PFSK-1 (cell line): ENCODE measurements at regions not wholly inside any gene's neighbourhood (a gene's known extent, or its start where the extent isn't known, plus 50 kb on each side); places are given as distances from the start of the nearest gene placed in this dataset.

Experiments used
- FOXP2 ChIP-seq: optimal IDR thresholded peaks from 2 replicates; pipeline ENCODE3; 2011; ENCODE audit warnings: borderline replicate concordance, control low read depth, inconsistent platforms; ENCODE audit not compliant: insufficient read depth; ENCODE audit errors: extremely low read length, extremely low read depth
- POLR2AphosphoS5 ChIP-seq: IDR thresholded peaks from 2 replicates; pipeline ENCODE4 v1.6.1; 2012; ENCODE audit warnings: low read depth, mild to moderate bottlenecking, control low read depth, low read length, moderate library complexity
- SIN3A ChIP-seq: IDR thresholded peaks from 2 replicates; pipeline ENCODE4 v1.6.1; 2012; ENCODE audit warnings: mild to moderate bottlenecking, low read length, moderate library complexity, borderline replicate concordance; ENCODE audit not compliant: insufficient read depth
- TAF1 ChIP-seq: IDR thresholded peaks from 2 replicates; pipeline ENCODE4 v1.6.1; 2012; ENCODE audit warnings: low read length, control low read depth, borderline replicate concordance; ENCODE audit not compliant: insufficient read depth
- TF ChIP-seq, protein P1 (sequence below), 2 experiments: IDR thresholded peaks; 2 replicates each; pipeline versions ENCODE4 v1.6.1 to v1.8.0; 2011 to 2012; ENCODE audit warnings: low read depth in 2 of 2, low read length in 2 of 2, control low read depth in 1 of 2, inconsistent platforms in 1 of 2, mild to moderate bottlenecking in 1 of 2, moderate library complexity in 1 of 2; ENCODE audit not compliant: insufficient read depth in 1 of 2

DNA sequence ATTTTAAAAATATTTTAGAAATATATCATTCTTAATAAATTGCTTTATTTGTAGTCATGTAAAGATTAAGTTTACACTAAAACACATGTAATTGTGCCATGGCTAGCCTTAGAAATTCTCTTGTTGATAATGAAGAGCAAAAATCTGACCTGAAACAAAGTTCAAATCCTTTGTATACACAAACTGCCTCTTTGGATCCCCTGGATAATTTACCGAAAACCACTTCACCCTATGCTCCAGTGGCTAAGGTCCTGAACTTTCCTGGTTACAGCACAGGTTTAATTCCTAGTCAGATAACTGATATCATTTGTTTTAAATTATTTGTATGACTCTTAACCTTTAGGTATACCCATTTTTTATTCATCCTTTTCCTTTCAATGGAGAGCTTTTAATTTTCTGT, 1093.2 kb upstream of the ADGRL4 start:
- TF ChIP-seq SIN3A (no peak), FOXP2 (no peak), POLR2AphosphoS5 (no peak), TAF1 (no peak)
- TF ChIP-seq, protein P1, sequence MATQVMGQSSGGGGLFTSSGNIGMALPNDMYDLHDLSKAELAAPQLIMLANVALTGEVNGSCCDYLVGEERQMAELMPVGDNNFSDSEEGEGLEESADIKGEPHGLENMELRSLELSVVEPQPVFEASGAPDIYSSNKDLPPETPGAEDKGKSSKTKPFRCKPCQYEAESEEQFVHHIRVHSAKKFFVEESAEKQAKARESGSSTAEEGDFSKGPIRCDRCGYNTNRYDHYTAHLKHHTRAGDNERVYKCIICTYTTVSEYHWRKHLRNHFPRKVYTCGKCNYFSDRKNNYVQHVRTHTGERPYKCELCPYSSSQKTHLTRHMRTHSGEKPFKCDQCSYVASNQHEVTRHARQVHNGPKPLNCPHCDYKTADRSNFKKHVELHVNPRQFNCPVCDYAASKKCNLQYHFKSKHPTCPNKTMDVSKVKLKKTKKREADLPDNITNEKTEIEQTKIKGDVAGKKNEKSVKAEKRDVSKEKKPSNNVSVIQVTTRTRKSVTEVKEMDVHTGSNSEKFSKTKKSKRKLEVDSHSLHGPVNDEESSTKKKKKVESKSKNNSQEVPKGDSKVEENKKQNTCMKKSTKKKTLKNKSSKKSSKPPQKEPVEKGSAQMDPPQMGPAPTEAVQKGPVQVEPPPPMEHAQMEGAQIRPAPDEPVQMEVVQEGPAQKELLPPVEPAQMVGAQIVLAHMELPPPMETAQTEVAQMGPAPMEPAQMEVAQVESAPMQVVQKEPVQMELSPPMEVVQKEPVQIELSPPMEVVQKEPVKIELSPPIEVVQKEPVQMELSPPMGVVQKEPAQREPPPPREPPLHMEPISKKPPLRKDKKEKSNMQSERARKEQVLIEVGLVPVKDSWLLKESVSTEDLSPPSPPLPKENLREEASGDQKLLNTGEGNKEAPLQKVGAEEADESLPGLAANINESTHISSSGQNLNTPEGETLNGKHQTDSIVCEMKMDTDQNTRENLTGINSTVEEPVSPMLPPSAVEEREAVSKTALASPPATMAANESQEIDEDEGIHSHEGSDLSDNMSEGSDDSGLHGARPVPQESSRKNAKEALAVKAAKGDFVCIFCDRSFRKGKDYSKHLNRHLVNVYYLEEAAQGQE (IDR thresholded peaks at IDR 0.05; ENCODE audit: insufficient read depth in 1 of 2, low read depth in 2 of 2, low read length in 2 of 2) = no peak

DNA sequence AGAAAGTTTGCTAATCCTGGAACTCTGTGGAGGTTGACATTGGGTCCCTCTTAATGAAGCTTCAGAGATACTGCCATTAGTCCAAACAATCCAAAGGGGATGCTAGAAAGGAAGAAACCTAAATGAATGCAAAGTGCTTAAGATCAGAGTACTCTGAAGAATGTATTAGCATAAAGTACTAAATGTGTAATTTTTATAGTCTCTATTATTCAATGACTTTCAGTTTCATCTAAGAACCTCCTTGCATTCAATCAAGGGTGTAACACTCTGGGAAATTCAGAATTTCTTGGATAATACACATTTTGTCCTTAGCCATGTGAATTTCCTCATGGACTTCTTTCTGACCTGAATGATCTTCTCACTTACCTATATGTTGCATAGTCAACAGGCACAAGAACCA, 1078.5 kb upstream of the ADGRL4 start:
- TF ChIP-seq, protein P1 (IDR thresholded peaks at IDR 0.05; ENCODE audit: insufficient read depth in 1 of 2, low read depth in 2 of 2, low read length in 2 of 2) = no peak
- TF ChIP-seq POLR2AphosphoS5 = no peak
- TF ChIP-seq TAF1 = no peak
- no peak for TF ChIP-seq FOXP2
- no peak for TF ChIP-seq SIN3A

DNA sequence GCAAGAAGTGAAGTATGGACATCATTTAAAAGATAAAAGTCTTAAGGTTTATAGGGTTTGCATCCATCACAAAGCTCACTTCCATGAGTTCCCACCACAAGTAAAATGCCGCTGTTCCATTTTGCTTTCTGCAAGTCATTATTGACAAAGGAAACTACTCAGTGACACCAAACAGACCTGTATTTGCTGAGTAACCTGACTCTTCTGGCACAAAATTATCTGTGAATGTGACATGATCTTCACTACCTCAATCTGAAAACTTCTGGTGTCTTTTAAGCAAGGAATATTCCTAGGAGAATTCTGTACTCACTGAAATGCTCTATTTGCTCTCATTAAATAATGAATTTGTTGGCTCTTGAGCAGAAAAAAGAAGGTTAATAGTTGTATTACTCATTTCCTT, 1077.4 kb upstream of the ADGRL4 start:
- TF ChIP-seq SIN3A = no peak
- no peak for TF ChIP-seq FOXP2
- TF ChIP-seq, protein P1 (IDR thresholded peaks at IDR 0.05; ENCODE audit: insufficient read depth in 1 of 2, low read depth in 2 of 2, low read length in 2 of 2) = no peak
- TF ChIP-seq TAF1 = no peak
- no peak for TF ChIP-seq POLR2AphosphoS5

DNA sequence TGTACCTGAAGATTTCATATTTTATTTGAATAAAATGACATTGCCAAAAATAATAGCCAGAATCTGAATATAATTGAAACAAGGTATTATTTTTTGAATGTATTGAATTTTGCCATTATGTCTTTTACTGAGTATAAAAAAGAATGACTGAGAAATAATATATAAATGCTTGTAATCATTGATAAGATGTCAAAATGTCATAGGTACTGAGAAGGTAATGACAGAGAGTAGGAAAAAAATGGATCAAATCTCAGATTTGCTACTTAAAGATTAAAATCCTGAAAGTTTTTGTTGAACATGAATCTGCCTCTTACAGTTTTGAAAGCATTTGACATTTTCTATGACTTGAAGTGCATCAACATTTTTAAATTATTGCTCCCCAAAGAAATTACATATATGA, 1069.9 kb upstream of the ADGRL4 start:
- TF ChIP-seq SIN3A = no peak
- no peak for TF ChIP-seq FOXP2
- TF ChIP-seq, protein P1 (IDR thresholded peaks at IDR 0.05; ENCODE audit: insufficient read depth in 1 of 2, low read depth in 2 of 2, low read length in 2 of 2) = no peak
- TF ChIP-seq POLR2AphosphoS5 = no peak
- no peak for TF ChIP-seq TAF1

DNA sequence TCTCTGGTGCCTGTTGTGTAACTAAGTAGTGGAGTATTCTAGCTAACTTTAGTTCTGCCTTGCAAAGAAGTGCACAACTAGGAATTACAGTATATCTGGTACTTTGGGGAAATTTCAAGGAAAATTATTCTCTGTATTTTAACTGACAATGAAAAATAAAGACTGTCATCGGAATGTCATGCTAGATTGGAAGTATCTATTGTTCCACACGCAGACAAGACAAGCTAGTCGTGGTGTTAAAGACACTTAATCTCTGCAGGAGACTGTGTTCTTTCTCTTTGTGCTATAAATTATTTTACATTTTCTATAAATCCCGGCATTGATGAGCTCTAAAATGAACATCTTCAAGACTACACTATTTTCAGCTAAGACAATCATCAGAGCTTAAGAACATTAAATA, 1068.8 kb upstream of the ADGRL4 start:
- no peak for TF ChIP-seq TAF1
- TF ChIP-seq, protein P1 (IDR thresholded peaks at IDR 0.05; ENCODE audit: insufficient read depth in 1 of 2, low read depth in 2 of 2, low read length in 2 of 2) = no peak
- no peak for TF ChIP-seq FOXP2
- TF ChIP-seq SIN3A = no peak
- no peak for TF ChIP-seq POLR2AphosphoS5
